D721Med (cell line): ENCODE measurements at regions not wholly inside any gene's neighbourhood (a gene's known extent, or its start where the extent isn't known, plus 50 kb on each side); places are given as distances from the start of the nearest gene placed in this dataset.
"Not testable (repeated sequence)": the region's sequence is repeated elsewhere in the genome, so short reads cannot be mapped to it uniquely, and the experiment has no call there.

Experiments
- DNase-seq: peaks from one replicate; pipeline ENCODE4 v3.0.0; 2011; ENCODE audit warnings: low spot score; ENCODE audit not compliant: insufficient read length
- FAIRE-seq: peaks from 2 replicates; lab custom pipeline; 2011; peaks lifted over from hg19 to GRCh38; lab: Jason Lieb, UNC
- TF ChIP-seq, protein P1 (sequence below): IDR thresholded peaks from 2 replicates; pipeline ENCODE4 v1.5.1; 2012; ENCODE audit warnings: mild to moderate bottlenecking, control low read depth; ENCODE audit not compliant: insufficient read depth; ENCODE audit errors: missing control alignments

DNA sequence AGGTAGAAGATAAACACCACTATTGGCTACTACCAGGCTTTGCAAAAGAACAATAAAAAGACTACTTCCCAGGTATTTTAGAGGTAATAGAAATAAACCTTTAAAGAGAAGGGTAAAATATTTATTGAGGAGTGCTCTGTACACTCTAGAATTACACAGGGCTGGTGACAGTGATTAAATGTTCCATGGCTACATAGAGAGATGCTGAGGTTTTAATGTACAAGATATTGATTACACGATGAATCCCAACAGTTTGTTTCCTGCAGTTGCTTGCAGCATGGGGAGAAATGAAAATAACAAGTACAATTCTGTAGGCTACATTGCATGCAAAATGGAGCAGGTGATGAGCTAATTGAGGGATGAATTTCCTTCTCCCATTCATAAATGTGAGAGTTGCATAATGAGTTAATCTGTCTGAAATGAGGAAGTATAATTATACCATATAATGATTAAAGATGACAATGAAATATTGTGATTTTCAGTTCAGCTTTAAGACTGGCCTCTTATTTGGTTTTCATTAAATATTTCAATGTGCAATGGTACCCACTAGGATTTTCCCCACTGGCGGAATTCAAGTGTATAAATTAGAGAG, 266.1 kb downstream of the SOCS6 start:
- DNase-seq (no peak), FAIRE-seq (no peak)
- TF ChIP-seq, protein P1, sequence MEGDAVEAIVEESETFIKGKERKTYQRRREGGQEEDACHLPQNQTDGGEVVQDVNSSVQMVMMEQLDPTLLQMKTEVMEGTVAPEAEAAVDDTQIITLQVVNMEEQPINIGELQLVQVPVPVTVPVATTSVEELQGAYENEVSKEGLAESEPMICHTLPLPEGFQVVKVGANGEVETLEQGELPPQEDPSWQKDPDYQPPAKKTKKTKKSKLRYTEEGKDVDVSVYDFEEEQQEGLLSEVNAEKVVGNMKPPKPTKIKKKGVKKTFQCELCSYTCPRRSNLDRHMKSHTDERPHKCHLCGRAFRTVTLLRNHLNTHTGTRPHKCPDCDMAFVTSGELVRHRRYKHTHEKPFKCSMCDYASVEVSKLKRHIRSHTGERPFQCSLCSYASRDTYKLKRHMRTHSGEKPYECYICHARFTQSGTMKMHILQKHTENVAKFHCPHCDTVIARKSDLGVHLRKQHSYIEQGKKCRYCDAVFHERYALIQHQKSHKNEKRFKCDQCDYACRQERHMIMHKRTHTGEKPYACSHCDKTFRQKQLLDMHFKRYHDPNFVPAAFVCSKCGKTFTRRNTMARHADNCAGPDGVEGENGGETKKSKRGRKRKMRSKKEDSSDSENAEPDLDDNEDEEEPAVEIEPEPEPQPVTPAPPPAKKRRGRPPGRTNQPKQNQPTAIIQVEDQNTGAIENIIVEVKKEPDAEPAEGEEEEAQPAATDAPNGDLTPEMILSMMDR, result no peak

DNA sequence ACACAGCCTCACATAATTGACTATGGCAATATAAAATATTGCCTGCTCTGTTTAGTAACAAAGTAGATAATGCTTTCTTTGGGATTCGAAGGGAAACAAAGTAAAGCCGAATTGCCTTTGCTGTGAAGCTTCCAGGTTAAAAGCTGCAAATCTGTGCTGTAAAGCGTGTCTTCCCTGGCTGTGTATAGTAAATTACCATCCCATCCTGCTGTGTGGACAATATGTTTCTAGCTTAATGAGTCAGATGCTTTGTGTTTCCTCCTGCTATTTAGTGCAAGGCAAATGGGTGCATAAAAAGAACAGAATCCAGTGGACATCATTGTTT, 265.1 kb downstream of the SOCS6 start:
- TF ChIP-seq, protein P1, result no peak

GRCh38 chr18:70553245-70553935, 264.5 kb downstream of the SOCS6 start:
- FAIRE-seq, result peak; percentile 99
- no peak for DNase-seq
- TF ChIP-seq, protein P1, result no peak

More for the DNA sequence above, 265.1 kb downstream of the SOCS6 start:
- FAIRE-seq (no peak), DNase-seq (no peak)

- TF ChIP-seq, protein P1, result no peak
- no peak for DNase-seq
- no peak for FAIRE-seq
Observed at GRCh38 chr18:70536370-70537062, 247.7 kb downstream of the SOCS6 start.

DNA sequence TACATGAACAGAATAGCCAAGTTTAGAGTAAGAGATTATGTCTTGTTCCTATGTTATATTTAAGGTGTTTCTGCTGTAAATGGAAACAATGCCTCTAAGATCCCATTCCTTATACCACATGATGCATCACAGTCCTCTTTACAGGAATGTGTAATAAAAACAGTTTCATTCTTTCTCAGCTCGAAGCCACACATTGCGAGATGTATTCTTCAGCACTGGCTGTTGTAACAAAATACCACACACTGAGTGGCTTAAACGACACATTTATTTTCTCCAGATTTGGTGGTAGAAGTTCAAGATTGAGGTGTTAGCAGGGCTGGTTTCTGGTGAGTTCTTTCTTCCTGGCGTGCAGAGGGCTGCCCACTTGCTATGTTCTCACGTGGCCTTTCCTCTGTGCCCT, 246.2 kb downstream of the SOCS6 start:
- DNase-seq (no peak), FAIRE-seq (no peak)
- TF ChIP-seq, protein P1, result no peak

GRCh38 chr18:70525322-70525721, 236.5 kb downstream of the SOCS6 start:
- peak; percentile 74 for FAIRE-seq
- not testable (repeated sequence) for DNase-seq

DNA sequence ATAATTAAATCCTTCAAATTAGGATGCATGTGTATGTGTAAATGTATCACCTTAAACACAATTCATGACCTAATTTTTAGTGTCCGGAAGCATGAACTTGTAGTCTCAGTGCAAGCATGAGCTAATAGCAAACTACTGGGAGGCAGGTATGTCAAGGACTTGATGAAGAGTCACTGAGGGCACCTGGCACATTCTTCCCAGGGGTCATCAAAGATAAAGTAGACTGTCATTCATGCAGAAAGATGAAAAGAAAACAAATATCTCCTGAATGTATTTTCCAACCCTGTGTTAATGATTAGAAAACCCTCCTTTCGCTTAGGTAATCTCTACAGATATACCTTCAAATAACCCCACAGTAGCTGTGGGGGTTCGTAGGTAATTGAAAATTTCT, 234.9 kb downstream of the SOCS6 start:
- FAIRE-seq, result peak; percentile 94
- TF ChIP-seq, protein P1, result no peak
- no peak for DNase-seq
